Progenitor cell of endocrine pancreas (in vitro differentiated cells): ENCODE measurements at regions not wholly inside any gene's neighbourhood (a gene's known extent, or its start where the extent isn't known, plus 50 kb on each side); places are given as distances from the start of the nearest gene placed in this dataset.

ENCODE experiments used
- DNase-seq: peaks from one replicate; pipeline ENCODE4 v3.0.0; 2021; ENCODE audit warnings: low spot score; ENCODE audit not compliant: unreplicated experiment
- H3K27ac Mint-ChIP-seq: 2 replicates; pipeline ENCODE4 v1.8.0; 2021; ENCODE audit warnings: mild to moderate bottlenecking, moderate library complexity, mixed read lengths
- H3K27me3 Mint-ChIP-seq: 2 replicates; pipeline ENCODE4 v1.8.0; 2021; ENCODE audit warnings: mixed read lengths
- H3K36me3 Mint-ChIP-seq: 2 replicates; pipeline ENCODE4 v1.8.0; 2022; ENCODE audit warnings: mixed read lengths; ENCODE audit not compliant: insufficient read depth
- H3K4me1 Mint-ChIP-seq: 2 replicates; pipeline ENCODE4 v1.8.0; 2021; ENCODE audit warnings: low read depth, mixed read lengths
- H3K4me3 Mint-ChIP-seq: 2 replicates; pipeline ENCODE4 v1.8.0; 2021; ENCODE audit warnings: low read depth, mild to moderate bottlenecking, moderate library complexity, mixed read lengths
- H3K9me3 Mint-ChIP-seq: 2 replicates; pipeline ENCODE4 v1.8.0; 2021; ENCODE audit warnings: low read depth, mixed read lengths
- CTCF ChIP-seq: fragments of 200-600 bp; sonication (generic); IDR thresholded peaks from one replicate; pipeline ENCODE4 v1.5.0; 2021; ENCODE audit warnings: antibody characterized with exemption, mild to moderate bottlenecking; ENCODE audit not compliant: unreplicated experiment

GRCh38 chr9:93372391-93372790 is 79.1 kb upstream of the FAM120A start:
- Mint-ChIP-seq H3K4me3 (no peak overlapping the region), H3K27ac (no peak overlapping the region), H3K9me3 (peaks cover 5% of the 10 kb centered on the region), H3K36me3 (no peaks in the 10 kb centered on the region), H3K27me3 (peaks cover 2% of the 10 kb centered on the region), H3K4me1 (no peaks in the 10 kb centered on the region)
- no peak for TF ChIP-seq CTCF
- DNase-seq: no peak

- Mint-ChIP-seq H3K27ac (no peak overlapping the region), H3K27me3 (peaks cover 2% of the 10 kb centered on the region), H3K4me3 (no peak overlapping the region), H3K36me3 (no peaks in the 10 kb centered on the region), H3K9me3 (no peaks in the 10 kb centered on the region), H3K4me1 (no peaks in the 10 kb centered on the region)
- DNase-seq: no peak
- no peak for TF ChIP-seq CTCF
Observed at GRCh38 chr9:93376411-93376810, 75.1 kb upstream of the FAM120A start.

- DNase-seq: no peak
- Mint-ChIP-seq H3K4me3 (no peak overlapping the region), H3K4me1 (no peaks in the 10 kb centered on the region), H3K9me3 (peaks cover 3% of the 10 kb centered on the region), H3K27me3 (peaks cover 1% of the 10 kb centered on the region), H3K36me3 (no peaks in the 10 kb centered on the region), H3K27ac (no peak overlapping the region)
- no peak for TF ChIP-seq CTCF
Observed at GRCh38 chr9:93378276-93378675, 73.2 kb upstream of the FAM120A start.

GRCh38 chr9:93379051-93379450 is 72.4 kb upstream of the FAM120A start:
- no peaks in the 10 kb centered on the region for H3K36me3 Mint-ChIP-seq
- peak; percentile 41 for TF ChIP-seq CTCF
- no peaks in the 10 kb centered on the region for H3K4me1 Mint-ChIP-seq
- H3K27ac Mint-ChIP-seq: no peak overlapping the region
- H3K27me3 Mint-ChIP-seq: no peaks in the 10 kb centered on the region
- H3K9me3 Mint-ChIP-seq: peaks cover 3% of the 10 kb centered on the region
- no peak overlapping the region for H3K4me3 Mint-ChIP-seq
- no peak for DNase-seq

GRCh38 chr9:93380410-93381060 is 71.0 kb upstream of the FAM120A start:
- H3K9me3 Mint-ChIP-seq: peaks cover 5% of the 10 kb centered on the region
- DNase-seq: no peak
- H3K27me3 Mint-ChIP-seq: no peaks in the 10 kb centered on the region
- H3K4me1 Mint-ChIP-seq: no peaks in the 10 kb centered on the region
- H3K36me3 Mint-ChIP-seq: no peaks in the 10 kb centered on the region
- TF ChIP-seq CTCF: no peak
- no peak overlapping the region for H3K27ac Mint-ChIP-seq
- H3K4me3 Mint-ChIP-seq: no peak overlapping the region
